HUES64 (cell line): ENCODE measurements at regions not wholly inside any gene's neighbourhood (a gene's known extent, or its start where the extent isn't known, plus 50 kb on each side); places are given as distances from the start of the nearest gene placed in this dataset.
"Not testable (repeated sequence)": the region's sequence is repeated elsewhere in the genome, so short reads cannot be mapped to it uniquely, and the experiment has no call there.

Source experiments
- H3K27ac ChIP-seq: 2 replicates; pipeline ENCODE4 v1.7.0; 2013; ENCODE audit warnings: low read depth, low read length, inconsistent platforms
- H3K27me3 ChIP-seq: 2 replicates; pipeline ENCODE4 v1.6.1; 2013; ENCODE audit warnings: mild to moderate bottlenecking, low read length; ENCODE audit not compliant: insufficient read depth
- H3K36me3 ChIP-seq: 2 replicates; pipeline ENCODE4 v1.6.1; 2013; ENCODE audit warnings: mild to moderate bottlenecking, low read length; ENCODE audit not compliant: insufficient read depth
- H3K4me1 ChIP-seq: 2 replicates; pipeline ENCODE4 v1.6.1; 2013; ENCODE audit warnings: mild to moderate bottlenecking, low read length, moderate library complexity; ENCODE audit not compliant: insufficient read depth
- H3K4me3 ChIP-seq: 2 replicates; pipeline ENCODE4 v1.5.1; 2013; ENCODE audit warnings: mild to moderate bottlenecking, low read length, moderate library complexity
- H3K9ac ChIP-seq: 2 replicates; pipeline ENCODE4 v1.6.1; 2013; ENCODE audit warnings: mild to moderate bottlenecking, low read depth, low read length
- H3K9me3 ChIP-seq: 2 replicates; pipeline ENCODE4 v1.6.1; 2013; ENCODE audit warnings: low read depth, low read length; ENCODE audit not compliant: insufficient read depth
- WGBS: fragments of 150-250, 120-280 bp; methylation state at CpG from one replicate; pipeline ENCODE4 v1.1.7; 2013; ENCODE audit warnings: missing lambda C conversion rate; 5-methylcytosine and 5-hydroxymethylcytosine counted together

DNA sequence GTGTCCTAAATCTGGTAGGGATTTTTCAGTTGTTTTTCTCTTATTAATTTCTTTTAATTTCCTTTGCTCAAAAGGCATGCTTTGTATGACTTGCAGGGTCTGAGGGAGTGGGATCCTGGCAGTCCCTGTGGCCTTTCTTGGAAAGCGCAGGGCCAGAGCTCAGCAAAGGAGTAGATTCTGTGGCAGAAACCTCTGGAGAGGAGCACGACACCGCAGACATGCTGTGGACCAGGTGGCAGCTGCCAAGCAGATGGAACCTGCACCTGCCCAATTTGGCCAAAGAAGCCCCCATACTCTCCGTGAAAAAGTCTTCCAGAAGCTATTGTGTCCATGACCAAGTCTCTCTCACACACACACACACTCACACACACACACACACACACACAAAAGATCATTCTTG is 78.9 kb upstream of the FGF3 start:
- no peaks in the 10 kb centered on the region for H3K9me3 ChIP-seq
- H3K4me3 ChIP-seq = no peak overlapping the region
- no peak overlapping the region for H3K9ac ChIP-seq
- H3K4me1 ChIP-seq = 0 out of 2 replicates have a peak, but pooled peaks cover under 1% of the 10 kb centered on the region
- no peaks in the 10 kb centered on the region for H3K36me3 ChIP-seq
- no peak overlapping the region for H3K27ac ChIP-seq
- WGBS = 86% methylated on average over 4 of the region's 4 CpGs
- H3K27me3 ChIP-seq = no peaks in the 10 kb centered on the region

- no peak overlapping the region for H3K27ac ChIP-seq
- no peaks in the 10 kb centered on the region for H3K9me3 ChIP-seq
- no peak overlapping the region for H3K9ac ChIP-seq
- 76% methylated on average over 8 of the region's 9 CpGs for WGBS
- H3K36me3 ChIP-seq = no peaks in the 10 kb centered on the region
- no peaks in the 10 kb centered on the region for H3K4me1 ChIP-seq
- H3K27me3 ChIP-seq = no peaks in the 10 kb centered on the region
- H3K4me3 ChIP-seq = no peak overlapping the region
Measured at GRCh38 chr11:69899957-69900821, 81.0 kb upstream of the FGF3 start.

DNA sequence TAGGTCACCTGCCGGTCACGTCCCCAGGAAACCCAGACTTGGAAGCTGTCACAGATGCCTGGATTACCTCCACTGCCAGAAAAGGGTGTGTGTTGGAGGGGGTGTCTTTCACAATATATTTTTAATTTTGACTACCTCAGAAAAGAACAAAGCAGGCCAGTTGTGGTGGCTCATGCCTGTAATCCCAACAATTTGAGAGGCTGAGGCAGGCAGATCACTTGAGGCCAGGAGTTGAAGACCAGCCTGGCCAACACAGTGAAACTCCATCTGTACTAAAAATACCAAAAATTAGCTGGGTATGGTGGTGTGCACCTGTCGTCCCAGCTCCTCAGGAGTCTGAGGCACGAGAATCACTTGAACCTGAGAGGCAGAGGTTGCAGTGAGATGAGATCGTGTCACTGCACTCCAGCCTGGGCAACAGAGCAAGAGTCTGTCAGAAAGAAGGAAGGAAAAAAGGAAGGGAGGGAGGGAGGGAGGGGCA is 81.6 kb upstream of the FGF3 start:
- not testable (repeated sequence) for H3K36me3 ChIP-seq, H3K27me3 ChIP-seq, H3K27ac ChIP-seq, H3K9ac ChIP-seq, H3K4me1 ChIP-seq, H3K9me3 ChIP-seq, H3K4me3 ChIP-seq
- WGBS = 83% methylated on average over 5 of the region's 5 CpGs

DNA sequence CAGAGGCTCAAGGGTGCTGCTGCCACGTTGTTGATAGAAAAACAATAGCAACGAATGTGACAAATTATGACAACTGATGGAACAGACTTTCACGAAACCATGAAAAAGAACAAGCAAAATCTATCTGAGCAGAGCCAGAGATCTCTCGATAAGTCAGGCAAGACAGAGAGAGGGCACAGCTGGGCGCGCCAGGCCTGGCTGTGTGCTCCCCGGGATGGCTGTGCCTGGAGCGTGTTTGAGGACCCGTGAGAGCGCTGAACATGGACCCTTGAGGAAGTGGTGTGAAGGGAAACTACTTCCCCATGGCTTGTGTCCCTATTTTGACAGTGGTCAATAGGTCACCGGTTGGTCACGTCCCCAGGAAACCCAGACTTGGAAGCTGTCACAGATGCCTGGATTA is 83.1 kb upstream of the FGF3 start:
- H3K4me3 ChIP-seq = no peak overlapping the region
- H3K36me3 ChIP-seq = no peaks in the 10 kb centered on the region
- H3K4me1 ChIP-seq = no peaks in the 10 kb centered on the region
- no peaks in the 10 kb centered on the region for H3K27me3 ChIP-seq
- H3K9ac ChIP-seq = no peak overlapping the region
- WGBS = 94% methylated on average over 12 of the region's 12 CpGs
- H3K27ac ChIP-seq = no peak overlapping the region
- H3K9me3 ChIP-seq = no peaks in the 10 kb centered on the region

DNA sequence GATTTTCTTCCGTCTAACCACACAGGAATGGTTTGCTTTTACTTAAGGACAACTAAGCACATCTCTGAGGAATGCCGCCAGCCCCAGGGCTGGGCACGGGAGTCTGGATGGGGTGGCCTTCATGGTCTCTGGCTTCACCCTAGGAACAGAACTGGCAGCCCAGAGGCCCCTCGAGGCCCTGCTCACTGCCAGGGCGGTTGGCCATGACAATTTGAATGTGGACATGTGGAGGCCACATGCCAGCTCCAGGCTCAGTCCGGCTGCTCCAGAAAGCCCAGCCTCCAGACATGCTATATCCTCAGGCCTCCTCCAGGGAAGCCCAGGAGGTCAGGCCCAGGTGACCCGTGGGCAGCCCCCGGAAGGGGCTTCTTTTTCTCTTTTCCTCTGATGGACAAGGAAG is 84.0 kb upstream of the FGF3 start:
- Histone ChIP-seq H3K27me3 (no peaks in the 10 kb centered on the region), H3K4me3 (no peak overlapping the region), H3K27ac (no peak overlapping the region), H3K9ac (no peak overlapping the region), H3K9me3 (no peaks in the 10 kb centered on the region), H3K36me3 (no peaks in the 10 kb centered on the region), H3K4me1 (no peaks in the 10 kb centered on the region)
- 91% methylated on average over 8 of the region's 8 CpGs for WGBS

- Histone ChIP-seq H3K4me3 (no peak overlapping the region), H3K36me3 (no peaks in the 10 kb centered on the region), H3K9me3 (no peaks in the 10 kb centered on the region), H3K27ac (no peak overlapping the region), H3K4me1 (no peaks in the 10 kb centered on the region), H3K9ac (no peak overlapping the region), H3K27me3 (no peaks in the 10 kb centered on the region)
- WGBS = 78% methylated on average over 14 of the region's 14 CpGs
Measured at GRCh38 chr11:69904161-69904973, 85.2 kb upstream of the FGF3 start.

GRCh38 chr11:69904974-69905535 is 85.8 kb upstream of the FGF3 start:
- Histone ChIP-seq H3K27me3 (no peaks in the 10 kb centered on the region), H3K9ac (no peak overlapping the region), H3K9me3 (no peaks in the 10 kb centered on the region), H3K27ac (no peak overlapping the region), H3K4me1 (no peaks in the 10 kb centered on the region), H3K36me3 (no peaks in the 10 kb centered on the region), H3K4me3 (no peak overlapping the region)
- WGBS = 88% methylated on average over 6 of the region's 6 CpGs

DNA sequence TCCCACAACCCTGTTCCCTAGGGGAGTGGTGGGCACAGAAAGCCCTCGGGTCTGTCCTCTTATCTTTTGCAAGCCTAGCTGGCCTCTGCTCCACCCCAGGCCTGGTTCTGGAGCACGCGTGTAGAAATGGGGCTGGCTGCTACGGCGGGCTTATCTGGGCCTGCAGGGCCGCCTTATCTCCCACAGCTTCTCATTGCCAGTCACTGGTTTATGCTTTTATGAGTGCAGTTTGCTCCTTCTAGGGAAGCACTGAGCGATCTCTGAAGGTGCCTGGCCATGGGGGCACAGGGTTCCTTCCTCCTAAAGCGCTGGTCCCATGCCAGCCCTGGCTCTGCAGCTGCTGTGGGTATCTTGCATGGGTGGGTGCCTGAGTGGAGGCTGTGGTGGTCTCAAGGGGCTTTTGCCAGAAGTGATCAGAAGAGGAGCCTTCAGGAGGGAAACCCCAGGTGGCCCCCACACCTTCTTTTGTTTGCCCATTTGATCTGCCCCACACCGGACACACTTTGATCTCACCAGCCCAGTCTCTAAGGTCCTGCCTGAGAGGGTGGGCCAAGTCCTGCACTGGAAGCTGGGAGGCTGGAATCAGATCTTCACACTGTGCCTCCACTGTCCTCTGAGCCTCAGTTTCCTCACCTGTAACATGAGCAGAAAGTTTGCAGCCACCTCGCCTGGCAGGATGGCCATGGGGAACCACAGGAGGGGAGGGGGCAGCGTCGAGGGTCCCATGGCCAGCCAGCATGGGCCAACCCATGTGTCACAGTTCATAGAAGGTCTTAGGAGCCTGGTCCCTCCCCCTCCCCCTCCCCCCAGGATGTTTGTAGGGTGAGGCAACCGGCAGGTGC is 86.6 kb upstream of the FGF3 start:
- H3K9me3 ChIP-seq = no peaks in the 10 kb centered on the region
- no peaks in the 10 kb centered on the region for H3K36me3 ChIP-seq
- H3K9ac ChIP-seq = no peak overlapping the region
- H3K27ac ChIP-seq = no peak overlapping the region
- 82% methylated on average over 12 of the region's 13 CpGs for WGBS
- H3K4me1 ChIP-seq = no peaks in the 10 kb centered on the region
- H3K4me3 ChIP-seq = no peak overlapping the region
- H3K27me3 ChIP-seq = no peaks in the 10 kb centered on the region

DNA sequence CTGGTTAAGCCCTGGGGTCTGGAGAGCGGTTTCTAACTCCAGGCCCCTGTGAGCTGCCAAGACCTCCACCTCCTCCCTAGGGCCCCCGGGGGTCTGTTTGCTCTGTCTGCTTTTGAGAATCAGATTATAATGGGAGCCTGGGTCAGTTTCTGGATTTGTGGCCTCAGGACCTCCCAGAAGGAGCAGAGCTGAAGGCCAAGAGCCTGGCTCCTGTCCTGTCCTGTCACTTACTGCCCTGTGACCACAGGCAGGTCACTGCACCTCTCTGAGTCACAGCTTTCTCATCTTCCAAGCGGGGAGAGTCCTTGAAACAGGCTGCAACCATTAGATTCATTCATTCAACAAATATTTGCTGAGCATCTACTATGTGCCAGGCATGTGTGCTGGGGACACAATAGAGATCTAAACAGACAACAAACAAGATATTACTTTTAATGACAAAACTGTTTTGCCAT is 87.3 kb upstream of the FGF3 start:
- Histone ChIP-seq H3K36me3 (no peaks in the 10 kb centered on the region), H3K9ac (no peak overlapping the region), H3K4me3 (no peak overlapping the region), H3K4me1 (no peaks in the 10 kb centered on the region), H3K27me3 (no peaks in the 10 kb centered on the region), H3K27ac (no peak overlapping the region), H3K9me3 (no peaks in the 10 kb centered on the region)
- 69% methylated on average over 3 of the region's 3 CpGs for WGBS

GRCh38 chr11:69907611-69908010 is 88.4 kb upstream of the FGF3 start:
- no peaks in the 10 kb centered on the region for H3K36me3 ChIP-seq
- no peak overlapping the region for H3K4me3 ChIP-seq
- 93% methylated on average over 11 of the region's 11 CpGs for WGBS
- no peak overlapping the region for H3K9ac ChIP-seq
- no peak overlapping the region for H3K27ac ChIP-seq
- no peaks in the 10 kb centered on the region for H3K9me3 ChIP-seq
- H3K4me1 ChIP-seq = no peaks in the 10 kb centered on the region
- no peaks in the 10 kb centered on the region for H3K27me3 ChIP-seq
